Bronchial epithelial cell (primary cell): ENCODE measurements at regions not wholly inside any gene's neighbourhood (a gene's known extent, or its start where the extent isn't known, plus 50 kb on each side); places are given as distances from the start of the nearest gene placed in this dataset.
A peak's percentile ranks its signal among the peaks of the same experiment; 100 is the strongest.

Source experiments
- DNase-seq: peaks from one replicate; pipeline ENCODE4 v3.0.0-alpha.2; 2010; ENCODE audit warnings: low read depth
- FAIRE-seq: peaks from 2 replicates; lab custom pipeline; 2011; peaks lifted over from hg19 to GRCh38; lab: Jason Lieb, UNC
- H3K27me3 ChIP-seq: 2 replicates; pipeline ENCODE4 v1.5.1; 2011; ENCODE audit warnings: low read length; ENCODE audit not compliant: control insufficient read depth, insufficient read depth
- H3K36me3 ChIP-seq: 2 replicates; pipeline ENCODE4 v1.5.1; 2011; ENCODE audit warnings: low read length; ENCODE audit not compliant: control insufficient read depth, insufficient read depth
- H3K4me3 ChIP-seq: 2 replicates; pipeline ENCODE4 v1.5.1; 2011; ENCODE audit warnings: mild to moderate bottlenecking, low read depth, low read length, control low read depth
- CTCF ChIP-seq: IDR thresholded peaks from 2 replicates; pipeline ENCODE4 v1.5.1; 2011; ENCODE audit warnings: mild to moderate bottlenecking, moderate library complexity, low read length, control low read depth, inconsistent platforms; ENCODE audit not compliant: insufficient read depth, severe bottlenecking

DNA sequence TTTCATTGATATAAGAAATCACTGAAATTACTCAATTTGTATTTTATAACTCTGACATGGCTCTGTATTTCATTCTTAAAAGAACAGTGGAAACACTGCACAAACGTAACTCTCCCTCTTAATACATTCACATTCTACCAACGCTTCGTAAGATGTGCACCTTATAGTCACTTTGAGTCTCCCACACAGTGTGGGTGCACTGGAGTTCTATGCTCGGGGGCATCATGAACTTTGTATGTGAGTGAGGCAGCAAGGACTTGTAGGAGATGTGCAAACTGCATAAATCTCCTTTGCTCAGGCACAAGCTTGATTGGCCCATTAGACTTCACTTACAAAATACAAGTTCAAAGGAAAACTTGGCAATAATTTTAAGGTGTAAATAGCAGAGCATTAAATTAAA, 2385.0 kb upstream of the TENM3 start:
- DNase-seq: no peak
- H3K36me3 ChIP-seq: no peaks in the 10 kb centered on the region
- no peak for FAIRE-seq
- no peaks in the 10 kb centered on the region for H3K27me3 ChIP-seq
- no peak for TF ChIP-seq CTCF
- no peak overlapping the region for H3K4me3 ChIP-seq

- no peak overlapping the region for H3K4me3 ChIP-seq
- H3K36me3 ChIP-seq: no peaks in the 10 kb centered on the region
- peak; percentile 24 for DNase-seq
- FAIRE-seq: no peak
- H3K27me3 ChIP-seq: no peaks in the 10 kb centered on the region
- peak; percentile 53 for TF ChIP-seq CTCF
Measured at GRCh38 chr4:179867300-179867878, 2375.8 kb upstream of the TENM3 start.

GRCh38 chr4:179871726-179872125, 2371.5 kb upstream of the TENM3 start:
- DNase-seq (no peak), FAIRE-seq (no peak)
- H3K36me3 ChIP-seq: no peaks in the 10 kb centered on the region
- TF ChIP-seq CTCF: no peak
- no peaks in the 10 kb centered on the region for H3K27me3 ChIP-seq
- no peak overlapping the region for H3K4me3 ChIP-seq

DNA sequence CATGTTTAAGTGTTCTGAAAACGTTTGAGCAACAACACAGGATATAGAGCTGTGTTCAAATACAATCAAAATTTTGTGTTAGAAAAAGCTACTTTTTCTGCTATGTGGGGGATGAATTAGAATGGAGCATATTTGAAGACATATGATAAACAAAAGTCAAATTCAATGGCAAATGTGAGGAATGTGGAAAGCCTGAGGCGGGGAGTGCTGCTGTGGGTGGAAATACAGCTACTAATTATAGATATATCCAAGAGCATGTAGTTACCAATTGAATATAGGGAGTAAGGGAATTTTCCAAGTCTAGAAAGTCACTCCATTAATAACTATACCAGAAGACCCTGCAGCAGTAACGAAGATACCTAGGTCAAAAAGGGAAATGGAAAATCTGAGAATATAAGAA, 2370.4 kb upstream of the TENM3 start:
- FAIRE-seq (no peak), DNase-seq (no peak)
- no peaks in the 10 kb centered on the region for H3K36me3 ChIP-seq
- TF ChIP-seq CTCF: no peak
- no peaks in the 10 kb centered on the region for H3K27me3 ChIP-seq
- no peak overlapping the region for H3K4me3 ChIP-seq

DNA sequence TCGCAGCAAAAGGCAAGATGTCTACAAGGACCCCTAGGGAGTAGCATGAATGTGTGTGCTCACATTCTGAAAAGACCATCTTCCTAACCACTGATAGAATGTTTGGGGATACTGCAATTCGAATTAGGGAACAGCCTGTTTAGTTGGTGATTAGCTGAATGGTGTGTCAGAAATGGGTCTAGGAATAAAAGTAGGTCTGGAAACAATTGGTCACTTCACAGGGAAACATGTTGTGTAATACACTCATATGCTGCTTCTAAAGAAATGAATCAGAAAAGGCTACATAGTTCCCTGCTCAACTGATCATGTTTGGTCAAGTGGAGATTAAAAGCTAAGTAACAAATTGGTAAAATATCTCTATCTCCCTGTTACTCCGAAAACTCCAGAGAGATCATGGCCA, 2362.4 kb upstream of the TENM3 start:
- DNase-seq: no peak

More for the DNA sequence above, 2362.4 kb upstream of the TENM3 start:
- TF ChIP-seq CTCF: no peak
- Histone ChIP-seq H3K4me3 (no peak overlapping the region), H3K27me3 (no peaks in the 10 kb centered on the region), H3K36me3 (no peaks in the 10 kb centered on the region)
- no peak for FAIRE-seq
